ENCODE measurements at regions not wholly inside any gene's neighbourhood (a gene's known extent, or its start where the extent isn't known, plus 50 kb on each side); places are given as distances from the start of the nearest gene placed in this dataset.

DNA sequence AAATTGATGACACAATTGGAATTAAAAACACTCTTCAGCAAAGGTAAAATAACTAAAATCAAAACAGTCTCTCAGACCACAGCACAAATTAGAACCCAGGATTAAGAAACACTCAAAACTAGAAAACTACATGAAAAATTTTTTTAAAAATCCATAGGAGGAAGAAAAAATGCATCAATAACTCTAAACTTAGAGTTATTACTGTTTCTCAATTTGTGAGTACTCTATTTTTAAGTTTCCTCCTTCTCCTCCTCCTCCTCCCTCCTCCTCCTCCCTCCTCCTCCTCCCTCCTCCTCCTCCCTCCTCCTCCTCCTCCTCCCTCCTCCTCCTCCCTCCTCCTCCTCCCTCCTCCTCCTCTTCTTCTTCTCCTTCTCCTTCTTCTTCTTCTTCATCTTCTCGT is 1395.7 kb downstream of the STIM2 start:
- DNase-seq (ENCODE audit: low spot score in 2 of 2) = no peak
- Histone ChIP-seq H3K36me3 (no peaks in the 10 kb centered on the region), H3K27ac (no peak overlapping the region), H3K4me1 (no peaks in the 10 kb centered on the region), H3K4me3 (no peak overlapping the region), H3K27me3 (no peaks in the 10 kb centered on the region), H3K9me3 (peaks cover 0 to 3% of the 10 kb centered on the region in 2 donors)
- intact Hi-C loops (cut with DNase I) = no loop called here
- TF ChIP-seq, protein P1, sequence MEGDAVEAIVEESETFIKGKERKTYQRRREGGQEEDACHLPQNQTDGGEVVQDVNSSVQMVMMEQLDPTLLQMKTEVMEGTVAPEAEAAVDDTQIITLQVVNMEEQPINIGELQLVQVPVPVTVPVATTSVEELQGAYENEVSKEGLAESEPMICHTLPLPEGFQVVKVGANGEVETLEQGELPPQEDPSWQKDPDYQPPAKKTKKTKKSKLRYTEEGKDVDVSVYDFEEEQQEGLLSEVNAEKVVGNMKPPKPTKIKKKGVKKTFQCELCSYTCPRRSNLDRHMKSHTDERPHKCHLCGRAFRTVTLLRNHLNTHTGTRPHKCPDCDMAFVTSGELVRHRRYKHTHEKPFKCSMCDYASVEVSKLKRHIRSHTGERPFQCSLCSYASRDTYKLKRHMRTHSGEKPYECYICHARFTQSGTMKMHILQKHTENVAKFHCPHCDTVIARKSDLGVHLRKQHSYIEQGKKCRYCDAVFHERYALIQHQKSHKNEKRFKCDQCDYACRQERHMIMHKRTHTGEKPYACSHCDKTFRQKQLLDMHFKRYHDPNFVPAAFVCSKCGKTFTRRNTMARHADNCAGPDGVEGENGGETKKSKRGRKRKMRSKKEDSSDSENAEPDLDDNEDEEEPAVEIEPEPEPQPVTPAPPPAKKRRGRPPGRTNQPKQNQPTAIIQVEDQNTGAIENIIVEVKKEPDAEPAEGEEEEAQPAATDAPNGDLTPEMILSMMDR (IDR thresholded peaks at IDR 0.05) = no peak

DNA sequence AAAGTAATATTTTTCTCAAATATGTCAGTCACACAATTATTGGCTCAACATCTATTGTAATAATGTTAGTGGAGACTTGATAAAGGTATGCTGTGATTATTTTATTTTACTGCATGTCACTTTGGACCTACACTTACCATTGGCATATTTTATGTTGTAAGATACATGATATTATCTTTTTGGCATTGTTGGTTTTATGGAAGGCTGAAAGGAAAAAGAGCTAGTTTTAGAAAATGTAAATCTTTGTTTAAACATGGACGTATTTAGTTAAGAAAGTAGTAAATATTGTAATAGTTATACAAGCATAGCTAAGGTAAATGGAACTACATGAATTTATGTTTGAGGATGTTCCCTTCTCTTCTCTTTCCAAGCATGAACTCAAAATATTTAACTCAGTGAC is 1399.3 kb downstream of the STIM2 start:
- intact Hi-C loops (cut with DNase I) = no loop called here
- H3K4me1 ChIP-seq = no peaks in the 10 kb centered on the region

DNA sequence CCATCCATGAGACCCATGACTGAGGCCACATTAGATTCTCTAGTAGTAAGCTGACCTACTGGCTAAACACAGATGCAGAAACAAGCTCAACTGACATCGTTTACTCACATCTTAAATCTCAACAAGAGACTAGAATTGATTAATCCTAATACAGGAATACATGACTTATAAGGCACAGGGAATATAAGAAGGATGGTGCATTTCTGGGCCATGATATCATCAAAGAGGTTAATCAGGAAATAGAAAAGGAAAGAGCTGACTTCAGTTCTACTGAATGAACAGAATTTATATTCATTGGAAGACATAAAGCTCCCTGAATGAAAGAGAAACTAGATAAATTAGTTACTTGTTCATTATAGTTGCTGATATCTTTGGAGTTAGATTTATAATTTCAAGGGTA is 1406.5 kb downstream of the STIM2 start:
- Histone ChIP-seq H3K4me1 (no peaks in the 10 kb centered on the region), H3K27me3 (no peaks in the 10 kb centered on the region), H3K9me3 (no peaks in the 10 kb centered on the region), H3K27ac (no peak overlapping the region), H3K4me3 (no peak overlapping the region), H3K36me3 (no peaks in the 10 kb centered on the region)
- TF ChIP-seq, protein P1 (IDR thresholded peaks at IDR 0.05) = no peak
- DNase-seq (ENCODE audit: low spot score in 2 of 2) = no peak
- intact Hi-C loops (cut with DNase I) = no loop called here

More for the DNA sequence above, 1399.3 kb downstream of the STIM2 start:
- no peak for DNase-seq (ENCODE audit: low spot score in 2 of 2)
- Histone ChIP-seq H3K4me3 (no peak overlapping the region), H3K9me3 (peaks cover 0 to 3% of the 10 kb centered on the region in 2 donors), H3K27me3 (no peaks in the 10 kb centered on the region), H3K36me3 (no peaks in the 10 kb centered on the region), H3K27ac (no peak overlapping the region)
- TF ChIP-seq, protein P1 (IDR thresholded peaks at IDR 0.05) = no peak

DNA sequence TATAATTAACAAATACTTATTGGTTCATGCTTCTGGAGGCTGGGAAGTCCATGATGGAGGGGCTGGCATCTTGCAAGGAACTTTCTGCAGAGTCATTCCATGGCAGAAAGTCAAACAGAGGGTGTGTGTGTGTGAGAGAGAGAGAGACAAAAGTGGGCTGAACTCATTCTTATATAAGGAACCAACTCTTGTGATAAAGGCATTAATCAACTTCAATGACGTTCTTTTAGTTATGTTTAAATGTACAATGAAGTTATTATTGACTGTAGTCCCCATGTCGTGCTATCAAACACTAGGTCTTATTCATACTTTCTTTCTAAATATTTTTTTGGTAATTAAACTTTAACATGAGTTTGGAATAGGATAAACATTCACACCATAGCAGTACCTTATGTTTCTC is 1408.8 kb downstream of the STIM2 start:
- no peaks in the 10 kb centered on the region for H3K27me3 ChIP-seq
- DNase-seq (ENCODE audit: low spot score in 2 of 2) = no peak
- H3K4me3 ChIP-seq = no peak overlapping the region
- H3K36me3 ChIP-seq = no peaks in the 10 kb centered on the region
- TF ChIP-seq, protein P1 (IDR thresholded peaks at IDR 0.05) = no peak
- H3K4me1 ChIP-seq = no peaks in the 10 kb centered on the region
- intact Hi-C loops (cut with DNase I) = no loop called here
- no peak overlapping the region for H3K27ac ChIP-seq
- H3K9me3 ChIP-seq = no peaks in the 10 kb centered on the region

DNA sequence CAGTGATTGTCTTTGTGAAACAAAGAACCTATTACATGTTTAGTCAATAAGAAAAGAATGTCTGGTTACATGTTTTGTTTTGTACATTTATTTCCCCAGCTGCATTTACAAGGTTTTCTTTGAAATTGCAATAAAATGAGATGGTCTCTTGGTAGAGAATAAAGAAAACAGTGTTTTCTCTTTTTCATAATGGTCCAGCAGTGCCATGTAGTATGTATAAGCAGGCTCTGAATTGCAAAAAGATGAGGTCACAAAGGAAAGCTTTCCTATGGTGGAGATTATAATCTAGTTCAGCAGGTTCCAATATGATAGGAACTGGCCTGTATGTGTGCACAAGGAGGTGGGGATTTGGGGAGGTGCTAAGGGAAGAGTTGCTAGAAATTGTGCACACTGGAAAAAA is 1417.3 kb downstream of the STIM2 start:
- TF ChIP-seq, protein P1 (IDR thresholded peaks at IDR 0.05) = no peak
- Histone ChIP-seq H3K27me3 (no peaks in the 10 kb centered on the region), H3K27ac (no peak overlapping the region), H3K4me3 (no peak overlapping the region), H3K4me1 (no peaks in the 10 kb centered on the region), H3K9me3 (no peaks in the 10 kb centered on the region), H3K36me3 (no peaks in the 10 kb centered on the region)
- intact Hi-C loops (cut with DNase I) = no loop called here
- no peak for DNase-seq (ENCODE audit: low spot score in 2 of 2)

DNA sequence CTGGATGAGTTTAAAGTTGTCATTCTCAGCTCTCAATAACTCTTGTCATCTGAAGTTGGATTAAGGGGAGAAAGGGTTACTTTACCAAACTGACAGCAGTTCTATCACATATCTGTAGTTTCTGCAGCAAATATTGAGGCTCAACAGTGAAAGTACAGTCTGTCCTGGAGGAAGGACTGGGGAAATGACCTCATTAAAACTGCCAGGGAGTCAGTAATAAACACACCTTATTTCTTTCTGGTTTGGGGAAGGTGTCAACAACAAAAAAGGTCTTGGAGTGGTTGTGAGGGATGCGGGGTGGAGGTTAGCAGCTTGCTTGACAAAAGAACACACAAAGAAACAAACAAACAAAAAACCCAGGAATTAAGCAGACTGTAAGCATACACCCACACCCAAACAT is 1418.0 kb downstream of the STIM2 start:
- Histone ChIP-seq H3K9me3 (no peaks in the 10 kb centered on the region), H3K27me3 (no peaks in the 10 kb centered on the region), H3K4me1 (no peaks in the 10 kb centered on the region), H3K27ac (no peak overlapping the region), H3K36me3 (no peaks in the 10 kb centered on the region), H3K4me3 (no peak overlapping the region)
- no peak for DNase-seq (ENCODE audit: low spot score in 2 of 2)
- intact Hi-C loops (cut with DNase I) = no loop called here
- TF ChIP-seq, protein P1 (IDR thresholded peaks at IDR 0.05) = no peak

Measured in ascending aorta (tissue), 2 donors.